GM18867 (cell line): ENCODE measurements at regions not wholly inside any gene's neighbourhood (a gene's known extent, or its start where the extent isn't known, plus 50 kb on each side); places are given as distances from the start of the nearest gene placed in this dataset.
A peak's percentile ranks its signal among the peaks of the same experiment; 100 is the strongest.
"Not testable (repeated sequence)": the region's sequence is repeated elsewhere in the genome, so short reads cannot be mapped to it uniquely, and the experiment has no call there.

Experiments used
- ATAC-seq: cut with Tn5 transposase; IDR thresholded peaks from one replicate; pipeline ENCODE4 v1.9.1; 2021; ENCODE audit warnings: mild to moderate bottlenecking, moderate library complexity; ENCODE audit not compliant: unreplicated experiment

DNA sequence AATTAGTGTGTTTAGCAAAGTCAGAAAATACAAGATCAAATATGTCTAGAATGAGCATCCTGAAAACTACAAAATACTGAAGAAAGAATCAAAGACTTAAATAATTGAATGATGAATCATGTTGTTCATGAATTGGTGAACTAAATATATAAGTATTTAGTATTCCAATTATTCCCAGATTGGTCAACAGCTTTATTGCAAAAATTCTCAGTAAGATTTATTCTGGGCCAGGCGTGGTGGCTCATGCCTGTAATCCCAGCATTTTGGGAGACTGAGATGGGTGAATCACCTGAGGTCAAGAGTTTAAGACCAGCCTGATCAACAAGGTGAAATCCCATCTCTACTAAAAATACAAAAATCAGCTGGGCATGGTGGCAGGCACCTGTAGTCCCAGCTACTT lies 250.0 kb upstream of the NECTIN3 start:
- ATAC-seq, result no peak

- no peak for ATAC-seq
These were observed 248.6 kb upstream of the NECTIN3 start for GRCh38 chr3:110822971-110823370.

DNA sequence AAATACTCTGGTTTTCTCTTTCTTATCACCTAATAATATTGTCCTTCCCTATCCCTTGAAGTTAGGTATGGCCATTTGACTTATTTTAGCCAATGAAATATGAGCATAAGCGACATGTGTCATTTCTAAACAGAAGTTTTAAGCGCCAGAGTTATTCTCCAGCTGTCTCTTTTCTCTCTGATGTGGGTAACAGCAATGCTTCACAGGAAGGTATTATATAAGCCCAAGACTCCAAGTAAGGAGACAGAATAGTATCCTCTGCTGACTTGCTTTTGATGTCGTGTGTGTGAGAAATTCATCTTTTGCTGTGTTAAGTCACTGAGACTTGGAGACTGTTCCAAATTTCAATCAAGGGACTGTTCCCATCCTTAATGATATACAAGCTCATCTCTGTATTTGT lies 224.6 kb upstream of the NECTIN3 start:
- no peak for ATAC-seq

- ATAC-seq, result no peak
These were observed 222.6 kb upstream of the NECTIN3 start for GRCh38 chr3:110849064-110849463.

- no peak for ATAC-seq
These were observed 219.9 kb upstream of the NECTIN3 start for GRCh38 chr3:110851736-110852135.

- ATAC-seq, result no peak
These were observed 216.4 kb upstream of the NECTIN3 start for GRCh38 chr3:110855207-110855606.

DNA sequence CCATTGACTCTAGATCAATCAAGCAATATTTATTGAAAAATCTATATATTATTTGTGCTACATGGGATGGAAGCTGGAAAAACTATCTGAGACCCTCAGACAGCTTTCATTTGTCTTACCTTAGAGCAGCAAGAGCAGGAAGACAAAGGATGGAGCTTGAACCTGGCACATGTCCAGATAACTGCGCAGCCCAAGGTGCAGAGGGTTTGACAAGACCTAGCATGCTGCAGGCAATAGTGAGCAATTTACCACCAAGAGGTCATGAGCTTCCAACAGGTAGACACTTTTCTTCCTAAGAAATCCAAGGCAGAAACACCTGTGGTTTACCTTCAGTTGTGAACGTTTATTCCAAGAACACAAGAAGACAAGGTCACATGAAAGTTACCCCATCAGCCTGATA lies 214.7 kb upstream of the NECTIN3 start:
- ATAC-seq, result no peak

- ATAC-seq, result no peak
These were observed 213.1 kb upstream of the NECTIN3 start for GRCh38 chr3:110858549-110858948.

DNA sequence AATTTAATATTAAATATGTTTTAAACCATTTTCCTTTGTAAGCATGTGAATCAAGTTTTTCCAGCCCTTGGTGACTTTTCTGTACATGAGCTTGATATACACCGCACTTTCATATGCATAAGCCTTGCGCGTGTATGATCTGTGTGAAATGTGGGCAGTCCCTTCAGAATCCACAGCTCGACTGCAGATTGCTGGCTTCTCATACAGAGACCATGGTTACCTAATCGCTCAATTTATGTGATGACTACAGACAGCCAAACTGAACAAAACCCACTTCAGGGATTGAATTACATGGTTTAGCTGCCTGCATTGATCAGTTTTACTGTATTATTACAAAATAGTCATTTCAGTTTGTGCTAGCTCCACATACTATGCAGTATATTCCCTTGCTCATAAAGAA lies 212.3 kb upstream of the NECTIN3 start:
- ATAC-seq, result no peak

- ATAC-seq, result no peak
These were observed 211.6 kb upstream of the NECTIN3 start for GRCh38 chr3:110859993-110860392.

DNA sequence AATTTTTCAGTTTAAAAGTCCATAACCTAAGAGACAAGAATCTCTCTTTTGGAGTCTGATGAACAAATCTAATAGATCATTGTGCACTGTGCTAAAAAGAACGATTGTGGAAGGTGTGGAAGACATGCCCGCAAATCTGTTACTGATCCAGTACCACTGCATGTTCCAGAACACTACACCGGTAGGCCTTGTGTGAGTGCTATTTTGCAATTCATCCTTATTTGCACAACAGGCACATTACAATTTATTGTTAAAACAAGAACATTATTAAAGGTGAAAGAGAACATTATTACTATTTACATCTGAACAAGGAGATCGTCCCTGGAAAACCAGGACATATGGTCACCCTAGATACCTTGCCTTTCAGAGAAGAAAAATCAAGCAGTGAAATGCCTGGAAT lies 205.7 kb upstream of the NECTIN3 start:
- ATAC-seq, result no peak

DNA sequence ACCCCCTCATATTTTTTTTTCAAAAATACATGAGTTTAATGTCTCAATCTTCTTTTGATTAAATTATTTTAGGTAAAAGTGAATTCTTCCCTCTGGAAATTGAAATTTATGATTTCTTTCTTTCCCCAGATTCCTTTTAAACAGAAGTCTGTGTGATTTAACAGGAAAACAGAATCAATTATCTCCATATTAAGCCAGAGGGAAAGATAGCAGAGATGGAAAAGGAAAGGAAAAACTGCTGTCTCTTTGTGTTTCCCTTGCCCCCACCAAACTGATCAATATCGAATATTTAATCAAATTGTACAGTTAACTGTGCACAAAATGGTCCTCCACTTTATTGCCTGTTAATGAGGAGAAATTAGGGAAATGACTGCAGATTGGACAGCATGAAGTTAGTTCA lies 203.5 kb upstream of the NECTIN3 start:
- ATAC-seq, result no peak

DNA sequence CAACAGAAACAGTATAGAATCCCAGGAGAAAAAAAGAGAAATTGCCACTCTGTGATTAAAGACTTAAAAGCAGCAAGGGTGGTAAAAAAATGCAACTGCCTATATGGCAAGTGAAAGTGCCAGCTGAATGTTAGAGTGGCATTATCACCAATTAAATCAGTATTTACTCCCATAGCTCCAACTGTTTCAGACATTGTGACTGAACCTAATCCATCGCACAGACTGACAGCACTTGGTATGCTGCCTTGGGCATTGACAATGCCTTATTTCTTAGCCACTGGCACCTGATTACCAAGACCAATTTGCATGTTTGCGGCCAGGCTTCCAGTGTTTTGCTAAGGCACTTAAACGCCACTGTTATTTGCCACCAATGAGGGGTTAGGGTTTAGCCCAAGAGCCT lies 201.9 kb upstream of the NECTIN3 start:
- ATAC-seq, result no peak

- ATAC-seq, result no peak
These were observed 199.7 kb upstream of the NECTIN3 start for GRCh38 chr3:110871869-110872268.

DNA sequence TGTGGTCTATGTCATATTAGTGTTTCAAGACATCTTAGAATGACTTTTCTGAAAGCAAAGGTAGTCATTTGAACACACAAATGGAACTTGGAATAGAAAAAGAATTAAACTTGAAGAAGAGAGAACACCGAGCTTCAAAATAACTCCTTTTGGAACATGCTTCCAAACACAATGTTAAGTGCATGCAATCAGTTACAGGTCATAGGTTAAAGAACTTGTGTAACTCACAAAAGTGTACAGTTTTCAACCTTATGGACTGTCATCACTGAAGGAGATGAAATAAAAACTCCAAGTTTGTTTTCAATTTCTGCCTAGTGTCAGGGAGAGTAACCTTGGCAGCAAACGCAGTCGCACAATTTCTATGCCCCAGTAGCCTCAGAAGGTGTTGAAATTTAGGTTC lies 192.9 kb upstream of the NECTIN3 start:
- no peak for ATAC-seq

- ATAC-seq, result peak; percentile 98
These were observed 190.5 kb upstream of the NECTIN3 start for GRCh38 chr3:110881069-110881468.

DNA sequence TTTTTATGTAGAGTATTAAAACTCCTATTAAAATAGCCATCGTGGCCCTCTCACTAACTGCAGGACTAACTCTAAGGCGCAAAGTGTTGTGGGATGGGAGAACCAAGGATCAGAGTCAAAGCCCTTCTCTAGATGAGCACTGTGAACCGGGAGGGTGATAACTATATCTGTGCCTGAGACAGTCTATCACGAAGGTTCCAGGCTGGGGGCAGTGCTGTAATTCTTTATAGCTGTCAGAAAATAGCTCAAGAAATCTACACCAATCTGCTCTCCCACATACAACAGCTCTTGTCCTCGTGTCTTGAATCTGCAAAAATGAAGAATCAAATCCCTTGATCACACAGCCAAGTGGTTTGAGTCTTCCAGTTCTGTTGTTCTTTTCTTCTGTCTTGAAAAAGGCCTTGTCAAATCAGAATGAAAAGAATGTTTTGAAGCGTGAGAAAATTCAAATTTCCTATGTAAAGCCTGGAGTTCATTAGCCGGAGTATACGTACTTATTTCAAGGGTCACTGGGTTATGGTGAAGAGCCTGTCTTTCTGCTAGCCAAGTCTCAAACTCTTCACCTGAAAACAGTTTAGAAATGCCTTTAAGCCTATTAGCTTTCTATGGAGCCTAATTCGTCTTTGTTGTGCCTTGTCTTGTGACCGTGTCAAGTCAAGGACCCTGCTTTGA lies 185.3 kb upstream of the NECTIN3 start:
- ATAC-seq, result no peak

DNA sequence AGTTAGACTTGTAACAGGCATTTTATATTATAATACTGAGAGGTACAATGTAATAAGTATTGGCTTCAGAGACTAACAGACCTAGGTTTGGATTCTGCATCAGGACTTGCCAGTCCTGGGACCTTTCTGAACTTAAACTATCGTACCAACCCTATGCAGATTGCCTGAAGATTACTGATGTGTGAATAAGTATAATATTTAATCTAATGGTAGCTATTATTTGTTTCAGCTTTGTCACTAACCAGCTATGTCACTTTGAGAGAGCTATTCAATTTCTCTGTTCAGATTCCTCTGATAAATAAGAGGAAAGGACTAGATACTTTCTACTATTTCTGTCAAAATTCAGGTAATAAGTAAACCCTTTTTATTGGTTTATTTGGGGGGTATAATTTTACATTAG lies 184.4 kb upstream of the NECTIN3 start:
- no peak for ATAC-seq

- not testable (repeated sequence) for ATAC-seq
These were observed 182.8 kb upstream of the NECTIN3 start for GRCh38 chr3:110888625-110889375.

- not testable (repeated sequence) for ATAC-seq
These were observed 182.3 kb upstream of the NECTIN3 start for GRCh38 chr3:110889376-110889699.

DNA sequence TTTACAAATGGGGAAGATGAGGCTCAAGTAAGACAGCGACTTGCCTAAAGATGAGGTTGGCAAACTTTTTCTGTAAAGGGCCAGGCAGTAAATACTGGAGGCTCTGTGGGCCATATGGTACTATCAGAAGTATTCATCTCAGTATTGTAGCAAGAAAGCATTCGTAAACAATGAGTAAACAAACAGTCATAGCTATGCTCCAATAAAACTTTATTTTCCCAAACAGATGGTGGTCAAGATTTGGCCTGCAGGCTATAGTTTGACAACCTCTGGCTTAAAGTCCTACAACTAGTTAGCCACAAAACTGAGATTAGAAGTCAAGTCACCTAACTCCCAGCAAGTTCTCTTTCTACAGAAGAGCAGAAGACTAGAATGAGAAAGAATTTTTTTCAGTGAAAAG lies 177.0 kb upstream of the NECTIN3 start:
- no peak for ATAC-seq

DNA sequence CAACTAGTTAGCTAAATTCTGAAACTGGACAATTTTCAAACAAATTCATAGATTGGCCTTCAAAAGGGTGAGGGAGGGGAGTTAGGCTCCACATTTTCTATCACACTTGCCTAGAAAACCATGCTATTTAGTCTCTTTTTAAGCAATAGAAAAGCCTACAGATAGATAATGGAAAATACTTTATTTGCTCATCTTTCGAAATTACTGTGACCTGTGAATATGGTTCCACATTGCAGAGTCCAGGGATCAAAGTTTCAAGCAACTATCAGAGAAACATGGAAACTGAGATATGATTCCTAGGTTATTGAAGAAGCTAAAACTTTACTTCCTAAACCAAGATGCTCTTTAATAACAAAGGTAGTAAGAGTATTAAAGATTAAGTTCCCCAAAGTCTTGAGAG lies 176.6 kb upstream of the NECTIN3 start:
- ATAC-seq, result no peak

DNA sequence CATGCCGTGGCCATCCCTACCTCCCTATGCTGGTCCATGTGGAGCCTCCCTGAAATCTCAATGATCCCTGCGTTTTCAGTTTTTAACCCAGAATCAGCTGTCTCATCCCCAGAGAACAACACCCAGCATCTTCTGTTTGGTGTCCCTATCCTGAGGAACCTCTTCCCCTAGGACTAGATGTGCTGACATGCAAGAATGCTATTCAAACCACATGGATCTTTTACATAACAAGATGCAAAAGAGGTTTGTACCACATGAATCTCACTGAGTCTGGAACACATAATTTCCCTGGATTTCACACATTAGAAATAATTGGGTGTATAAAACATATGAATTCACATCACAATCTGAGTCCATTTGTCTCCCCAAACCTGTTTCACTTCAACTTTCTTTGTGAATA lies 174.6 kb upstream of the NECTIN3 start:
- no peak for ATAC-seq
